ENCODE measurements at regions not wholly inside any gene's neighbourhood (a gene's known extent, or its start where the extent isn't known, plus 50 kb on each side); places are given as distances from the start of the nearest gene placed in this dataset.
A peak's percentile ranks its signal among the peaks of the same experiment; 100 is the strongest.
"Not testable (repeated sequence)": the region's sequence is repeated elsewhere in the genome, so short reads cannot be mapped to it uniquely, and the experiment has no call there.

DNA sequence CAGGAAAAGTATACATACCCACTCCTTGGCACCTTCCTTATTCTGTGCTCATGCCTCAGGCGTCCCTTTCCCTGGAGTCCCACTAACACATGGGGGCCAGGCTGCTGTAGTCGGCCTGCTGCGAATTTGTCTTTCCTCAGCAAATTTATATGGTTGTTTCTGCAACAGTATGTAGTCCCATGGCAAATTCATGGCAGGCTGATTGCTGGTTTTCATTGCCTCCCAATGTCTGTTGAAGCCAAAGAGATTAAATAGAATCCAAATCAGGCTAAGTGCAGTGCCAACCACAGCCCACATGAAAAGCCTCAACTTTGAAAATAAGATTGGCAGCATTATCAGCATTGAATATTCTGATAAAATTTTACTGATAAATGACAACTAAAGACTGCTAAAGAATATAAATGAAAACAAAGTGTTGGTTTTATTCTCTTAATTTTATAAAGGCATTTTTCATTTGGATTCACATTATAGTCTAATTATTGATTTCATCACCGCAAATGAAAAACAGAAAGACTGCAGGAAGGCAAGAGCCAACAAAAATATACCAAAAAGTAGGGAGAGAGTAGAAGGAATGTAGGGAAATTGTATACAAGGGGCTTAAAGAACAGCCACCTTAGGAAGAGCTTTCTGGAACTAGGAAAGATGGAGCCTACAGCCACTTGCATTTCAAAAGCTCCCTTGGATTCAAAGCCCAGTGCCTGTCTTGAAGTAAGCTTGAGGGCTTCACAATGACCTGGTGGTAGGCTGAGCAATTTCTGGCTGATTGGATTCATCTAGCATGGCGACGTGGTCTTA is 283.7 kb upstream of the MMADHC start:
- DNase-seq = no peak

DNA sequence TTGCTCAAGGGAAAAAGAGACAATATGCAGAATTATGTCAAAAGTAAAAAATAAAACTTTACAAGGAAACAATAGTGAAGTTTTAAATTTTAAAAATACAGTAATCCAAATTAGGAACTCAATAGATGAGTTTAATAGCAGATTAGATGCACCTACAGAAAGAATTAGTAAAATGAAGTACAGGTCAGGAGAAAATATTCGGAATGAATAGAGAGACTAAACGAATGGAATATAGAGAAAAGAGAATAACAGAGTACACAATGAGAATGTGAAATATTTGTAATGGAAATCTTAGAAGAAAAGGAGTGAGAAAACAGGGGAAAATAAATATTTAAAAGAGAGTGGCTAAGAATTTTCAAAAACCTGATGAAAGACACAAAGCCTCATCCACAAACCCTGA is 275.7 kb upstream of the MMADHC start:
- DNase-seq = no peak

GRCh38 chr2:149861034-149861433 is 273.5 kb upstream of the MMADHC start:
- DNase-seq = no peak

GRCh38 chr2:149860276-149860921 is 272.8 kb upstream of the MMADHC start:
- peak; percentile 80 to 92 (median 86) for DNase-seq

DNA sequence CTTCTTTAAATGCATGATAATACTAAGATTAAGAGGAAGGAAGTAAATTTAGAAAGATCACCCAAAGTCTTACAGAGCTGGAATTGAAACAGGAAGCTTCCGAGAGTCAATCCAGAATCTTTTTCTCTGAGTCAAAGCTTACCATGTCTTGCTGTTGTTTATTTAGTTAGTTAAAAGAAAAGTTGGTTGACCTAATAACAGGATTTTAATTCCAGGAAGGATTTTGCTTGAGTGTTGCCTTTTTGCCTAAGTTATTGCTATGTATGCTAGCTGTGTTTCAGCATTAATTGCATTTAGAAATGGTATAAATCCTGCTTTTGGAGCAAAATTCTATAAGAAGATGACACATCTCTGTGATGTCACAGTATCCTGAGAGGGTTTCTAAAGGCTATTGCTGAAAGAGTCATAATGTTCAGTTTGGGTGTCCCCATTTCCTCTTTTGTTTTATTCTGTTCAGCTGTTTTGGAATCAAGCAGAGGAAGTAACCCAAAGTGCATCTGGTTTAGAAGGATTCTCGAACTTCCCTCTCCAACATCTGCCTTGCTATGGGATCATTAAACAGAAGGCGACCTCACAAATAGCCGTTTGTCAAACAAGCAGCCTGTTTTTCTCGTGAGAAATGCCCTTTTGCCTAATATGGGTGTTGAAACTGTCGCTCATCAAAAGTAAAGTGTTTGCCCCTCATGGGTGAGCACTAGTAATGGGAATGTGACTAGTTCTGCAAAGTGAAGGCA is 271.5 kb upstream of the MMADHC start:
- DNase-seq = peak; percentile 47 to 84 (median 51)

DNA sequence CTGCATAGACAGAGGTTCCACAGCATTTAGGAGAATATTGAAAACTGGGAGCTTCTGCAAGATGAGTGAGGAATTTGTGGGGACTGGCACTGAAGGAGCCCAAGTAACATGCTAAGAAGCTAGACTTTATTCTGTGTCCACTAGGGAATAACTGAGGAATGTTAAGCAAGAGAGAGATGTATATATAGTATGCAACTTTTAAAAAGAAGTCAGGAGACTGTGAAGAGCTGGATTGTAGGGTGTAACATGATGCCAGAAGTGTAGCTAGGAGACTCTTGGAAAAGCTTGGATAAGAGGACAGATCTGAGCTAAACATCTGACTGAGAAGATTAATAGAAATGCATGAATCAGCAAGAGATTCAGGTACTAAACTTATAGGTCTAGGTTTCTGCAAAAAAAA is 270.6 kb upstream of the MMADHC start:
- DNase-seq = peak in 2 of 3 donors; percentile 32 to 67

DNA sequence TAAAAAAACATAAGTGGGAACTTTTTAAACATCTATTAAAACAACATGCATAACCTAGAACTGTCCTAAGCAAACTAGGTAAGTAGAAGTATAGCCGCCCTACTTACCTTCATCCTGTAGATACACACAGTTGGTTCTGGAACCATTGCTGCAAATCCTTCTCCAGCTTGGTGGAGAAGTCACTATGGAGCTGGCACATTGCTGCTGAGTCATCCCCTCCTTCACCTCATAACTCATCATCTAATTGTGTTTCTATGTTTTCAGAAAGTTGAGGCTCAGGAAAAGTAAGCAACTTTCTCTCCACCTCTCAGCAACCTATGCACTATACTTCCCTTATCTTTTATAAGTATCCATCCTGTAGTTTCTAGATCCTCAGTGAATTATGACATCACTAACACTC is 269.8 kb upstream of the MMADHC start:
- no peak for DNase-seq

DNA sequence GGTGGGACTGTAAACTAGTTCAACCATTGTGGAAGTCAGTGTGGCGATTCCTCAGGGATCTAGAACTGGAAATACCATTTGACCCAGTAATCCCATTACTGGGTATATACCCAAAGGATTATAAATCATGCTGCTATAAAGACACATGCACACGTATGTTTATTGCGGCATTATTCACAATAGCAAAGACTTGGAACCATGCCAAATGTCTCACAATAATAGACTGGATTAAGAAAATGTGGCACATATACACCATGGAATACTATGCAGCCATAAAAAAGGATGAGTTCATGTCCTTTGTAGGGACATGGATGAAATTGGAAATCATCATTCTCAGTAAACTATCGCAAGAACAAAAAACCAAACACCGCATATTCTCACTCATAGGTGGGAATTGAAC is 268.3 kb upstream of the MMADHC start:
- DNase-seq = not testable (repeated sequence)

DNA sequence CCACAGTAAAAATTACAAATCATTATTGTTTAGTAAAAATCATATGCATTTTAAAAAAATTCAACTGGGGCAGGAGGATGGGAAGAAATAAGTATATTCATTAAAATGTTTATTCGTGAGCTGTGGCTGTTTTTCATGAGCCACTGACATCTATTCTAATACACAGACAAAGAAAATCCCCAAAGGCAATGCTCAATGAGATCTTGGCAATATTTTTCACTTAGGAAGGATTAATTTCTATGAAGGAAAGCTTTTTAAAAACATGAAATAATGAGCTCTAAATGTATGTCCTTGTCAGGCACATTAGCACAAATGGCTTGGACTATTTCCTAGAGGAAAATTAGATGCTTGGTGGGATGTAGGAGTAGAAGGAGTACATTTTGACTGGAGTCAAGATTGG is 262.0 kb upstream of the MMADHC start:
- DNase-seq = peak in 1 of 3 donors; percentile 36

DNA sequence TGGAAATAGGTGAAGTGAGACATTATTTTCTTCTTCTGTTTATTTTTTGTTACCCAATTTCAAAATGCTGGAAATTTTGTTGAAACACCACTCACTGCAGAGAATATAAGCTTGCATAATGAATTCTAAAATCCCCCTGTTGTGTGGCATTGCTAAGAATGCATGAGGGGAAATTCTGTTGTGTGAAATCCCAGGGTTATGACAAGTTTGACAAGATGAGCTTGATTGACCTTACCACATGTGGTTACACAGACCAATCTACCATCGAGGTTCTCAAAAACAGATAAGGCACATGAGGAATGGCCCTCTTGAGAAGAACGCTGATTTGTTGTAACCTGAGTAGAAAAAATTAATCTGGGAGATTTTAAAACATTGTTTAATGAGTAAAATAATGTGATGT is 261.6 kb upstream of the MMADHC start:
- DNase-seq = no peak

GRCh38 chr2:149841396-149841795 is 253.8 kb upstream of the MMADHC start:
- DNase-seq = no peak

- DNase-seq = no peak
These were observed 244.7 kb upstream of the MMADHC start for GRCh38 chr2:149832324-149832723.

GRCh38 chr2:149828520-149829210 is 241.1 kb upstream of the MMADHC start:
- no peak for DNase-seq

DNA sequence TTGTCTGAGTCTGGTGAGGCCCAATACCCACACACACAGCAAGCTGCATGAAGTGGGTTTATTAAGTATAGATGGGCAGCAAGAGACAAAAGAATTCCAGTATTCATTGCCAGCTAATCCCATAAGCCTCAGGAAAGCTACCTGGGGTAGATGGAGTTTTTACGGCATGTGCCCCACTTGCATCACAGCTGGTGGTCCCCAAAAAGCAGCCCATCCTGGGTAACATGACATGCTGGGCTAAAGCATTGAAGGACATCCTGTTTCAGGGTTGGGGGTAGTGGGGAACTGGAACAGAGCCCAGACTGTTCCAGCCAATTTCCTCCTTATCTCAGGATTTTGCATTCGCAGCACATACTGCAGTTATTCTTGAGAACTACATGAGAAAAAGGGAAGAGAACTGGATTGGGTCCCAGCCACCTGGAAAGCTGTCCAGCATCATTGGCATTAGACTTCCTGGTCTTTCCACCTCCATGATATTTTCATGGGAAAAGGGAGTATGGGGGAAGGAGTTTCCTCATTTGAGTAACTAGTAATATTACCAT is 240.1 kb upstream of the MMADHC start:
- DNase-seq = no peak

GRCh38 chr2:149826471-149827125 is 239.0 kb upstream of the MMADHC start:
- DNase-seq = no peak

GRCh38 chr2:149825473-149825872 is 237.9 kb upstream of the MMADHC start:
- no peak for DNase-seq

GRCh38 chr2:149824136-149824535 is 236.6 kb upstream of the MMADHC start:
- DNase-seq = no peak

GRCh38 chr2:149819356-149819957 is 231.9 kb upstream of the MMADHC start:
- DNase-seq = no peak

DNA sequence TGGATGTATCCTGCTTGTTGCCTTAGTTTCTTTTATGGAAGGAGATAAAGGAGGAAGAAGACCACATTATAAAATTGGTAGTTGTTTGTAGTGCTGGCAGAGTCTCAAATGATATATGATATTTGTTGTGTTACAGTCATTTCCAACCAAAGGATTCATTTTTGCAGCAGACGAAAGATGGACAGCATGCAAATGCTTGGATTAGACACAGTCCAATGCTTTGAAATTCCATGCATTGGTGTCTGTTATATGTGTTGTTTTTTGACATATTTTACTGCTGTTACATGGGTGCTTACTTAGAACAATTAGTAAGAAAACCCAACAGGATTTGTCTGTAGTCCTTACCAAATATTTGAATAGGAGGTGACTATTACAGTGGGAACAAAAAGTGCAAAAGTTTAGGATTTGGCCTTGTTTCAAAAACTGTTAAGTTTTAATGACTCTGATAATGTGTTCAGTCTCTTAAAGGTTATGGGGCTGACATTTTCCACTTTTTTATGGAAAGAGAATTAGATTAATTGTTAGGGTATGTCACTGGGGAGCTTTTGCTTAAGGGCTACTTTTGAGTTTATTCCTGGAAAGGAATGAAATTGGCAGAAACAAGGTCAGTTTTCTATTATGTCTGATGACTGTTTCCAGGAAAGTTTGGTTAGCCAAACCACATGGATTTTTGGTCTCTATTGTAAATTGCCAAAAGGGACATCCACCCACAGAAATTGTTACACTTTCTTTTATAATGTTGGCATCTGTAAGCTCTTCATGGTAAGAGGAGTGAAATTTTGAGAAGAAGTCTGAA is 229.4 kb upstream of the MMADHC start:
- peak; percentile 29 to 77 (median 55) for DNase-seq

DNA sequence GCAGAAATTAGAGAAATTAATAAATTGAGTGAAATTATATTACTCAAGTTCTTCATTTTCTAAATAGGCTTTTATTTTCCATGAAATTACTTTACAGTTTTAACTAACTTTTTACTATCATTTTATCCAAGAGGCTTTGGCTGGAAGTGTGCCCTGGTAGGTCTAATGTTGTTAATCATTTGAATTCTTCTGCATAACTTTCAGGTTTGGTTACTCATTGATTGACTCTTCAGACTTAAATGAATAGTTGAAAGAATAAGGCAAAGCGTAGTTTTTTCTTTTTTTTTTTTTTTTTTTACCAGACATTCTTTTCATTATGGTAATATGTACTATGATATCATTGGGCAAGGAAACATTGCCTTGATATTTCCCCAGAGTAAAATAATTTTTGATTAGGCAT is 228.4 kb upstream of the MMADHC start:
- DNase-seq = no peak
